H9 (cell line): ENCODE measurements at regions not wholly inside any gene's neighbourhood (a gene's known extent, or its start where the extent isn't known, plus 50 kb on each side); places are given as distances from the start of the nearest gene placed in this dataset.
A peak's percentile ranks its signal among the peaks of the same experiment; 100 is the strongest.

Source experiments
- DNase-seq: peaks from one replicate; pipeline ENCODE4 v3.0.0-alpha.2; 2017
- H2AFZ ChIP-seq: one replicate; pipeline ENCODE4 v1.6.1; 2013; ENCODE audit warnings: mild to moderate bottlenecking, low read length, control low read depth, moderate library complexity
- H2AK5ac ChIP-seq: 2 replicates; pipeline ENCODE4 v1.6.1; 2013; ENCODE audit warnings: low read length, control low read depth, mixed read lengths; ENCODE audit not compliant: insufficient read length
- H2BK120ac ChIP-seq: one replicate; pipeline ENCODE4 v1.6.1; 2013; ENCODE audit warnings: low read depth, mild to moderate bottlenecking, low read length, control low read depth, inconsistent platforms; ENCODE audit not compliant: poor library complexity, severe bottlenecking
- H2BK12ac ChIP-seq: 2 replicates; pipeline ENCODE4 v1.6.1; 2013; ENCODE audit warnings: low read length, control low read depth, mixed read lengths, low read depth; ENCODE audit not compliant: insufficient read length
- H2BK15ac ChIP-seq: 2 replicates; pipeline ENCODE4 v1.6.1; 2013; ENCODE audit warnings: low read depth, low read length, control low read depth
- H2BK20ac ChIP-seq: one replicate; pipeline ENCODE4 v1.6.1; 2013; ENCODE audit warnings: low read depth, mild to moderate bottlenecking, low read length, control low read depth, inconsistent platforms; ENCODE audit not compliant: poor library complexity, severe bottlenecking
- H2BK5ac ChIP-seq: 2 replicates; pipeline ENCODE4 v1.6.1; 2013; ENCODE audit warnings: low read length, control low read depth, mixed read lengths; ENCODE audit not compliant: insufficient read length
- H3K14ac ChIP-seq: 2 replicates; pipeline ENCODE4 v1.6.1; 2013; ENCODE audit warnings: low read length, control low read depth; ENCODE audit not compliant: insufficient read depth
- H3K18ac ChIP-seq: 2 replicates; pipeline ENCODE4 v1.6.1; 2013; ENCODE audit warnings: low read depth, mild to moderate bottlenecking, mixed read lengths, low read length, control low read depth; ENCODE audit not compliant: insufficient read length
- H3K23ac ChIP-seq: 2 replicates; pipeline ENCODE4 v1.6.1; 2013; ENCODE audit warnings: low read length, control low read depth, mixed read lengths, low read depth; ENCODE audit not compliant: insufficient read length
- H3K23me2 ChIP-seq: 2 replicates; pipeline ENCODE4 v1.6.1; 2013; ENCODE audit warnings: low read depth, mild to moderate bottlenecking, mixed read lengths, low read length, control low read depth; ENCODE audit not compliant: insufficient read length, poor library complexity, severe bottlenecking
- H3K27ac ChIP-seq: 2 replicates; pipeline ENCODE4 v1.5.1; 2013; ENCODE audit warnings: low read length, control low read depth, mixed read lengths, low read depth; ENCODE audit not compliant: insufficient read length
- H3K27me3 ChIP-seq: 2 replicates; pipeline ENCODE4 v1.6.1; 2013; ENCODE audit warnings: low read length, control low read depth, inconsistent platforms; ENCODE audit not compliant: insufficient read depth
- H3K4ac ChIP-seq: 2 replicates; pipeline ENCODE4 v1.6.1; 2013; ENCODE audit warnings: low read depth, mild to moderate bottlenecking, control low read depth, inconsistent platforms, low read length, moderate library complexity
- H3K4me1 ChIP-seq: 2 replicates; pipeline ENCODE4 v1.6.1; 2013; ENCODE audit warnings: low read length, control low read depth, inconsistent platforms; ENCODE audit not compliant: insufficient read depth
- H3K4me2 ChIP-seq: 2 replicates; pipeline ENCODE4 v1.6.1; 2013; ENCODE audit warnings: low read length, control low read depth, mixed read lengths; ENCODE audit not compliant: insufficient read length, insufficient read depth
- H3K56ac ChIP-seq: 2 replicates; pipeline ENCODE4 v1.6.1; 2013; ENCODE audit warnings: low read depth, mild to moderate bottlenecking, mixed read lengths, low read length, control low read depth; ENCODE audit not compliant: insufficient read length
- H3K79me1 ChIP-seq: 2 replicates; pipeline ENCODE4 v1.6.1; 2013; ENCODE audit warnings: low read depth, mild to moderate bottlenecking, moderate library complexity, low read length, control low read depth, inconsistent platforms; ENCODE audit not compliant: insufficient read depth, poor library complexity, severe bottlenecking
- H3K79me2 ChIP-seq: 2 replicates; pipeline ENCODE4 v1.6.1; 2013; ENCODE audit warnings: low read length, control low read depth, inconsistent platforms; ENCODE audit not compliant: insufficient read depth
- H3K9ac ChIP-seq: 2 replicates; pipeline ENCODE4 v1.6.1; 2013; ENCODE audit warnings: low read length, control low read depth, mixed read lengths; ENCODE audit not compliant: insufficient read length; ENCODE audit errors: extremely low read depth
- H3K9me3 ChIP-seq: one replicate; pipeline ENCODE4 v1.6.1; 2013; ENCODE audit warnings: low read depth, low read length, inconsistent platforms; ENCODE audit not compliant: control insufficient read depth
- H3T11ph ChIP-seq: one replicate; pipeline ENCODE4 v1.6.1; 2013; ENCODE audit warnings: mild to moderate bottlenecking, low read length, control low read depth, inconsistent platforms
- H4K20me1 ChIP-seq: one replicate; pipeline ENCODE4 v1.6.1; 2013; ENCODE audit not compliant: control insufficient read depth, insufficient read length, insufficient read depth
- H4K5ac ChIP-seq: 2 replicates; pipeline ENCODE4 v1.6.1; 2013; ENCODE audit warnings: low read depth, mild to moderate bottlenecking, mixed read lengths, low read length, control low read depth; ENCODE audit not compliant: insufficient read length
- H4K8ac ChIP-seq: replicated peaks from 2 replicates; pipeline ENCODE4 v1.6.1; 2013; ENCODE audit warnings: low read length, control low read depth, mixed read lengths, low read depth; ENCODE audit not compliant: insufficient read length
- H4K91ac ChIP-seq: 2 replicates; pipeline ENCODE4 v1.6.1; 2013; ENCODE audit warnings: low read depth, mild to moderate bottlenecking, moderate library complexity, mixed read lengths, low read length, control low read depth; ENCODE audit not compliant: insufficient read length
- H3K27ac Mint-ChIP-seq, 3 experiments: 2 replicates in 2 of 3; 3 replicates in 1 of 3; pipeline ENCODE4 v1.8.0; 2020 to 2021; ENCODE audit warnings: mixed read lengths in 3 of 3, mild to moderate bottlenecking in 1 of 3, moderate library complexity in 1 of 3
- H3K27me3 Mint-ChIP-seq: 2 replicates; pipeline ENCODE4 v1.8.0; 2021; ENCODE audit warnings: low read depth, mild to moderate bottlenecking, moderate library complexity, mixed read lengths
- H3K36me3 Mint-ChIP-seq, 3 experiments: 2 replicates in 2 of 3; 3 replicates in 1 of 3; pipeline ENCODE4 v1.8.0; 2020 to 2021; ENCODE audit warnings: low read depth in 3 of 3, mixed read lengths in 3 of 3; ENCODE audit not compliant: insufficient read depth in 1 of 3
- H3K4me1 Mint-ChIP-seq, 2 experiments: 2 replicates each; pipeline ENCODE4 v1.8.0; 2020; ENCODE audit warnings: mixed read lengths in 2 of 2
- H3K4me3 Mint-ChIP-seq, 2 experiments: 2 replicates in 1 of 2; 3 replicates in 1 of 2; pipeline ENCODE4 v1.8.0; 2020 to 2021; ENCODE audit warnings: mild to moderate bottlenecking in 2 of 2, mixed read lengths in 2 of 2, moderate library complexity in 1 of 2
- H3K9me3 Mint-ChIP-seq, 2 experiments: 2 replicates in 1 of 2; 3 replicates in 1 of 2; pipeline ENCODE4 v1.8.0; 2020; ENCODE audit warnings: mild to moderate bottlenecking in 2 of 2, mixed read lengths in 2 of 2, moderate library complexity in 1 of 2
- WGBS: extraction: QIAGEN DNeasy Blood & Tissue Kit; methylation state at CpG from one replicate; pipeline ENCODE4 v1.1.7; 2013; ENCODE audit warnings: missing lambda C conversion rate, low lambda C conversion rate, mixed read lengths; ENCODE audit not compliant: insufficient read length; ENCODE audit errors: extremely low coverage; 5-methylcytosine and 5-hydroxymethylcytosine counted together
- TF ChIP-seq, protein P1 (sequence below): fragments of 200-600 bp; sonication (generic); conservative IDR thresholded peaks from 3 replicates; pipeline ENCODE4 v1.8.0; 2021; ENCODE audit warnings: antibody characterized with exemption, mild to moderate bottlenecking

DNA sequence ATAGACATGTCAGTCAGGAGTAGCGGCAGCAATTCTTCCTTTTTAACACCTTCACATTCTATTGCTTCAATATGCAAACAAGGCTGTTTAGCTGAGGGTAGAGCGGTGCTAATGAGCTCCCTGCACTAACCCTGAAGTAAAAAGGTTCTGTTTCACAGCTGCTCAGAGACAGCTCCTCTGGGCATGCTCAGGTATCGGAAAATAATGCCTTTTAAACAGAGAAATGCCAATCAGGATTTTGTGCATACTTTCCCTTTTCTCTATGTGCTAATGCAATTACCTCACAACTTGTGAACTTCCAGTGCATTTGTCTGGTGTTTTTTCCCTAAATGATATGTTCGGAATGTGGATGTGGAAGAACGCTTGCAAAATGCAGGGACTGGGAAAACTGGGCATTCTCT is 307.7 kb upstream of the FZD8 start:
- no peak overlapping the region for H2BK120ac ChIP-seq
- no peak overlapping the region for H2BK5ac ChIP-seq
- H3K27me3 Mint-ChIP-seq, result peaks cover 14% of the 10 kb centered on the region
- no peak overlapping the region for H2BK15ac ChIP-seq
- H3K56ac ChIP-seq, result no peak overlapping the region
- H2AFZ ChIP-seq, result no peak overlapping the region
- H3K36me3 Mint-ChIP-seq, result peaks cover 0 to 2% (median 0%) of the 10 kb centered on the region in 3 experiments; a peak in 2 of 7 replicates
- H3K14ac ChIP-seq, result no peak overlapping the region
- H3K9me3 ChIP-seq, result no peaks in the 10 kb centered on the region
- no peaks in the 10 kb centered on the region for H3K79me1 ChIP-seq
- DNase-seq, result no peak
- no peak overlapping the region for H3K9ac ChIP-seq
- H3T11ph ChIP-seq, result no peak overlapping the region
- H3K27me3 ChIP-seq, result no peaks in the 10 kb centered on the region; the same call in 1 of the 2 replicates
- peak overlapping the region in 1 of 3 experiments; percentile 76; a peak in 2 of 7 replicates for H3K27ac Mint-ChIP-seq
- H2BK20ac ChIP-seq, result no peak overlapping the region
- TF ChIP-seq, protein P1, sequence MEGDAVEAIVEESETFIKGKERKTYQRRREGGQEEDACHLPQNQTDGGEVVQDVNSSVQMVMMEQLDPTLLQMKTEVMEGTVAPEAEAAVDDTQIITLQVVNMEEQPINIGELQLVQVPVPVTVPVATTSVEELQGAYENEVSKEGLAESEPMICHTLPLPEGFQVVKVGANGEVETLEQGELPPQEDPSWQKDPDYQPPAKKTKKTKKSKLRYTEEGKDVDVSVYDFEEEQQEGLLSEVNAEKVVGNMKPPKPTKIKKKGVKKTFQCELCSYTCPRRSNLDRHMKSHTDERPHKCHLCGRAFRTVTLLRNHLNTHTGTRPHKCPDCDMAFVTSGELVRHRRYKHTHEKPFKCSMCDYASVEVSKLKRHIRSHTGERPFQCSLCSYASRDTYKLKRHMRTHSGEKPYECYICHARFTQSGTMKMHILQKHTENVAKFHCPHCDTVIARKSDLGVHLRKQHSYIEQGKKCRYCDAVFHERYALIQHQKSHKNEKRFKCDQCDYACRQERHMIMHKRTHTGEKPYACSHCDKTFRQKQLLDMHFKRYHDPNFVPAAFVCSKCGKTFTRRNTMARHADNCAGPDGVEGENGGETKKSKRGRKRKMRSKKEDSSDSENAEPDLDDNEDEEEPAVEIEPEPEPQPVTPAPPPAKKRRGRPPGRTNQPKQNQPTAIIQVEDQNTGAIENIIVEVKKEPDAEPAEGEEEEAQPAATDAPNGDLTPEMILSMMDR, result no peak
- no peaks in the 10 kb centered on the region; a peak in 2 of 5 replicates for H3K9me3 Mint-ChIP-seq
- H3K18ac ChIP-seq, result no peak overlapping the region
- no CpG with 5 or more reads among the region's 5 CpGs for WGBS
- no peaks in the 10 kb centered on the region for H4K20me1 ChIP-seq
- H3K4me1 ChIP-seq, result peaks cover 3% of the 10 kb centered on the region; the same call in 1 of the 2 replicates
- no peak overlapping the region for H2BK12ac ChIP-seq
- no peak overlapping the region for H4K5ac ChIP-seq
- no peak overlapping the region for H3K4me3 Mint-ChIP-seq
- peaks cover 42 to 55% of the 10 kb centered on the region in 2 experiments for H3K4me1 Mint-ChIP-seq
- H3K23me2 ChIP-seq, result no peaks in the 10 kb centered on the region
- no peaks in the 10 kb centered on the region for H3K79me2 ChIP-seq
- H3K23ac ChIP-seq, result no peak overlapping the region
- no peak overlapping the region for H4K8ac ChIP-seq
- no peak overlapping the region for H4K91ac ChIP-seq
- H3K4ac ChIP-seq, result no peak overlapping the region
- H2AK5ac ChIP-seq, result no peak overlapping the region
- no peak overlapping the region for H3K27ac ChIP-seq
- no peak overlapping the region for H3K4me2 ChIP-seq
